Retinal pigment epithelial cell (primary cell): ENCODE measurements at regions not wholly inside any gene's neighbourhood (a gene's known extent, or its start where the extent isn't known, plus 50 kb on each side); places are given as distances from the start of the nearest gene placed in this dataset.

Experiments
- DNase-seq: peaks from one replicate; pipeline ENCODE4 v3.0.0-alpha.2; 2010; ENCODE audit warnings: low read depth
- H3K4me3 ChIP-seq: 2 replicates; pipeline ENCODE4 v1.5.1; 2011; ENCODE audit warnings: mild to moderate bottlenecking, low read length, control low read depth, moderate library complexity
- TF ChIP-seq, protein P1 (sequence below): conservative IDR thresholded peaks from 2 replicates; pipeline ENCODE4 v1.5.1; 2011; ENCODE audit warnings: low read depth, low read length, control low read depth, inconsistent platforms

DNA sequence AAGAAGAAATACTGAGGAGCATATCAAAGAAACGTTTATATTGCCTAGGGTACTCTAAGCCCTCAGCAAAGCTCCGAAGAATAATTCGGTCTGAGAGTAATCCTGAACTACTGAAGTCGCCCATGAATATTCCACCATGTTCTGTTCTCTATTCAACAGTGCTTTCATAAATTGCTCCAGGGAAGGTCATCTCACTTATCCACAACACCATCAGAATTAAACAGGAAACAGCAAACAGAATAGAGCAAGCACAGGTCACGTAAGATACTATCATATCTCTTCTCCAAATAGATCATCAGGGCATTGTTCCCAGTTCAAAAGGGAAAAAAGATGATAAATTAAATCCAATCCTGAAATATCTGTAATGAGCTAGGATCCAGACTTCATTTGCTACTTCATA, 325.6 kb downstream of the DEPDC1B start:
- TF ChIP-seq, protein P1, sequence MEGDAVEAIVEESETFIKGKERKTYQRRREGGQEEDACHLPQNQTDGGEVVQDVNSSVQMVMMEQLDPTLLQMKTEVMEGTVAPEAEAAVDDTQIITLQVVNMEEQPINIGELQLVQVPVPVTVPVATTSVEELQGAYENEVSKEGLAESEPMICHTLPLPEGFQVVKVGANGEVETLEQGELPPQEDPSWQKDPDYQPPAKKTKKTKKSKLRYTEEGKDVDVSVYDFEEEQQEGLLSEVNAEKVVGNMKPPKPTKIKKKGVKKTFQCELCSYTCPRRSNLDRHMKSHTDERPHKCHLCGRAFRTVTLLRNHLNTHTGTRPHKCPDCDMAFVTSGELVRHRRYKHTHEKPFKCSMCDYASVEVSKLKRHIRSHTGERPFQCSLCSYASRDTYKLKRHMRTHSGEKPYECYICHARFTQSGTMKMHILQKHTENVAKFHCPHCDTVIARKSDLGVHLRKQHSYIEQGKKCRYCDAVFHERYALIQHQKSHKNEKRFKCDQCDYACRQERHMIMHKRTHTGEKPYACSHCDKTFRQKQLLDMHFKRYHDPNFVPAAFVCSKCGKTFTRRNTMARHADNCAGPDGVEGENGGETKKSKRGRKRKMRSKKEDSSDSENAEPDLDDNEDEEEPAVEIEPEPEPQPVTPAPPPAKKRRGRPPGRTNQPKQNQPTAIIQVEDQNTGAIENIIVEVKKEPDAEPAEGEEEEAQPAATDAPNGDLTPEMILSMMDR, result no peak
- DNase-seq, result no peak
- no peak overlapping the region for H3K4me3 ChIP-seq

DNA sequence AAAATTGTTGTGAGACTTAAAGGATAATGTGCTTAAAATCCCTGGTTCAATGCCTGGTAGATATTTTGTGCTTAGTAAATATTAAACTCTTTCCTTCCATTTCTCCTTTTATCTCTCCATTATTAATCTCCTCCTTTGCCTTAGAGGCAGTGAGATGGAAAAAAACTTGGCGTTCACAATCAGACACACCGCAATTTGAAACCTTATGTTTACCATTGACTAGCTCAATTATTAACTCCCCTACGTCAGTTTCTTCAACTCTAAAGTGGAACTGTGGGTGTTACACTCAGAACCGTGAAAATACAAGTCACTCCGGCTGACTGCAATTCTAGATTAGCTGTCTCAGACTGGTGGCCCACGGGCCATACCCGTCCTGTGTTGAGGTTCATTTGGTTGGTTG, 327.2 kb downstream of the DEPDC1B start:
- no peak overlapping the region for H3K4me3 ChIP-seq
- TF ChIP-seq, protein P1, result no peak
- DNase-seq, result peak; percentile 8

DNA sequence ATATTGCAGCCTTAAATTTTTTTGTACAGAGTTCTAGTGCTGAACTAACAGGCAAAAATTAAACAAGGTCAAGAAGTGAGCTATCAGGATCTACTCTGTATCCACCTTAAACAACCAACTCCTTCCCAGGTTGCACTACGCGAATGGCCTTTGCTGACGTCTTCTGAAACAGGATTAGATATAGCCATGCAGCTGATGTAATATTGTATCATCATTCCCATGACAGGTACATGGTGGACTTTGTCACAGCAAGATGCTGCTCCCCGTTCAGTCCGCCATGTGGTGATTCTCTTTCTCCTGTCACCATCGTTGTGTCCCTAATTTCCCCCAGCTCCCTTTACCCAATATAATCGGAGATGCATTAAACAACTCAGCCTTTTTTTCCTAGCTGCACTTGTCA, 328.9 kb downstream of the DEPDC1B start:
- DNase-seq, result no peak
- TF ChIP-seq, protein P1, result no peak
- no peak overlapping the region for H3K4me3 ChIP-seq

DNA sequence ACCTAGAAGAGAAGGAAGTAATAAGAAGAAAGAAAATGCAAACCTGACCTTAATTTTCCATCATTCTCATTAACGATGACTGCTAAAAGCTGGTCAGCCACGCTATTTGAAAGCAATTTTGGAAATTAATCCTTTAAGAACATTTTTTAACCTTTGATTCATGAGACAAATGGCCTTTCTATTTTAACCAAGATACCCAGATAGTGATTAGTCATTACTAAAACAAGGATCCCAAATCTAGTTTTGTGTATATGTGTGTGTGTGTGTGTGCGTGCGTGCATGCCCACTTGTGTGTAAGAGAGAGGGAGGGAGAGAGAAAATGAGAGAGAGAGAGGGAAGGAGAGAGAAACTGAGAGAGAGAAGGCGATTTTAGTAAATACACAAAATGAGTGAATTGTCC, 329.5 kb downstream of the DEPDC1B start:
- no peak for DNase-seq
- no peak overlapping the region for H3K4me3 ChIP-seq
- TF ChIP-seq, protein P1, result no peak

DNA sequence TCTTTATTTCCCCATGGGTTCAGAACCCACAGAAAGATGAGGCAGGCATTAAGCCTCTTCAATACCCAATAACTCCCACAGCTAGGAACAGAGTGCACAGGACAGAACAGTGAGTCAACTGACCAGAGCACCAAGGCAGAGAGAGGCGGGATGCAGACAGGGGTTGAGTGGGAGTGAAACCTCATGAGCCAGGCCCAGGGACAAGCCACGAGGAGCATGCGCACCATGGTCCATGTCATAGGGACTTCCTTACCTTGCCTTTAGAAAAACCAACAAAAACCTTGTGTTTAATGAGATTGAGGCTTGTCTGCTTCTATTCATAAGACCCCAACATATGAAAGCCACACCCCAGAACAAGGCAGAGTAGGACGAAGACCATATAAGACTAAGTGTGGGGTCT, 330.6 kb downstream of the DEPDC1B start:
- TF ChIP-seq, protein P1, result no peak
- H3K4me3 ChIP-seq, result no peak overlapping the region
- no peak for DNase-seq

DNA sequence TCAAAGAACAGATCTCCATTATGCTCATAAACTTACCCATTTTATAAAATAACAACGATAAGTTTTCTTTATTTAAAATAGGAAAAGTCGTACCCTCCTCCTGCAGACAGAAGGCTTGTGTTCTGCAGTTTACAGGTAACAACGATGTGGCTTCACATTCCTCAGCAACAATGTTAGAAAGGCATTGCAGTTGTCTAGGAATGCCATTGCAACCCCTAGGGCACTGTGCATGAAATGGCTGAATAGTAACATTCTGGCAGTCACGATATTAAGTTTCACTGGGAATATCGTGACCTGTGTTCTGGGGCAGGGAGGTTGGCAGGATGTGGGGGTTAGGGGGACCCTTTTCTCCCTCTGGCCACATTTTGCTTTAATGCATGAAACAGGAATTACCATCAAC, 331.9 kb downstream of the DEPDC1B start:
- TF ChIP-seq, protein P1, result no peak
- no peak for DNase-seq
- H3K4me3 ChIP-seq, result no peak overlapping the region

DNA sequence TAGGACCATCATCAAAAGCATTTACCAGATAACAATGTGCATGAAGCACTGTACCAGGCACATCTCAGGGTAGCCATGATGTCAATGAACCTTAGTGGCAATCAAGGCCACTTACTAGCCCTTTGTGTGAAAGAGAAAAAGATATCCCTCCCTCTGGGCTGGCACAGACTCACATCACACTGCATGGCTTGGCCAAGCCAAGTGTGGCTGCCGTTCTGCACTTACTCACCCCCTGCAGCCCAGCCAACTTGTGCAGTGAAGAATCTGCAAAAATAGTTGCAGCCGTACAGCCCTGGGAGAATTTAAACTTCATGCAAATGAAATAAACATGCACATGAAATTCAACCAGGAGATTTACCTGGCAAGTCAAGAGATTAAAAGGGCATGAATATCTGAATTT, 333.5 kb downstream of the DEPDC1B start:
- DNase-seq, result no peak
- no peak overlapping the region for H3K4me3 ChIP-seq
- TF ChIP-seq, protein P1, result no peak
